ENCODE measurements at regions not wholly inside any gene's neighbourhood (a gene's known extent, or its start where the extent isn't known, plus 50 kb on each side); places are given as distances from the start of the nearest gene placed in this dataset.

GRCh38 chr11:134584001-134584561, 172.0 kb upstream of the B3GAT1 start:
- peak; percentile 70 for DNase-seq (ENCODE audit: low spot score)
- intact Hi-C loops (cut with DNase I) = no loop called here

DNA sequence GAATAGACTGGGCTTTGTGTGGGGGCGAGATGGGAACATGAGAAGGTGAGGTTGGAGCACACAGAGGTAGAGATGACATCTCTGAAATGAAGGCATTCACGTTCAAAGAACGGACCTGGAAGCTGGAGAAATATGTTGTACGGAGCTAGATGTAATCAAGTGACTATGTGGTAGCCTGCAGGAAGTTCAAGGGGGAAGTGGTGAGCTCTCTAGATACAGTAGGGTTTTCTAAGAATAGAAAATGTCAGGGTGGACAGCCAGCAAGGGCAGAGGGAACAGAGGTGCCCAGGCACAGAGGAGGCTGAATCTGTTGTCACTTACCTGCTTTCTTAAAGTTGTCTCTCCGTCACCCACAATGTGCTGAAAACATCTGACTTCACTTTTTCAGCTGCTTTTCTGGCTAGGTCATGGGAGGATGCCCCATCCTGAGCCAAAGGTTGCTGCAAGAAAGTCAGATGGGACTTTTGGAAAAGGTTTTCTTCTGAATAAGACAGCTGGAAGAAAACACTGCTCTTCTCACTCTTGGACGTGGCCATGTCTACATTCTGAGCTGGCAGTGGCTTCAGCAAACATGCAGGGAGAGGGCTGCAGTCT, 171.5 kb upstream of the B3GAT1 start:
- DNase-seq (ENCODE audit: low spot score) = peak; percentile 36
- intact Hi-C loops (cut with DNase I) = no loop called here

DNA sequence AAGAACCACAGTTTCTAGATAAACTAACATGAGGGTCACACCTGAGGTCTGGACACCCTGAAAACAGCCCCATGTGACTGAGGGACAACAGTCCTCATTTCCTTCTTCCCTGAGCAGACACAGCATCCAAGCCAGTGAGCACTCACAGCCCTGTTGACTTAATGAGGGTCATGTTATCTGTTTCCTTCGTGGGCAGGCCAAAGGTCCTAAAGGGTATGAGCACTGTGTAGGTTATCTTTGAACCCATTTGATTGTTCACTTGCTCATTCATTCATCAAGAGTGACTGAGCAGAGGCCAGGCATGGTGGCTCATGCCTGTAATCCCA, 170.7 kb upstream of the B3GAT1 start:
- intact Hi-C loops (cut with DNase I) = no loop called here
- no peak for DNase-seq (ENCODE audit: low spot score)

DNA sequence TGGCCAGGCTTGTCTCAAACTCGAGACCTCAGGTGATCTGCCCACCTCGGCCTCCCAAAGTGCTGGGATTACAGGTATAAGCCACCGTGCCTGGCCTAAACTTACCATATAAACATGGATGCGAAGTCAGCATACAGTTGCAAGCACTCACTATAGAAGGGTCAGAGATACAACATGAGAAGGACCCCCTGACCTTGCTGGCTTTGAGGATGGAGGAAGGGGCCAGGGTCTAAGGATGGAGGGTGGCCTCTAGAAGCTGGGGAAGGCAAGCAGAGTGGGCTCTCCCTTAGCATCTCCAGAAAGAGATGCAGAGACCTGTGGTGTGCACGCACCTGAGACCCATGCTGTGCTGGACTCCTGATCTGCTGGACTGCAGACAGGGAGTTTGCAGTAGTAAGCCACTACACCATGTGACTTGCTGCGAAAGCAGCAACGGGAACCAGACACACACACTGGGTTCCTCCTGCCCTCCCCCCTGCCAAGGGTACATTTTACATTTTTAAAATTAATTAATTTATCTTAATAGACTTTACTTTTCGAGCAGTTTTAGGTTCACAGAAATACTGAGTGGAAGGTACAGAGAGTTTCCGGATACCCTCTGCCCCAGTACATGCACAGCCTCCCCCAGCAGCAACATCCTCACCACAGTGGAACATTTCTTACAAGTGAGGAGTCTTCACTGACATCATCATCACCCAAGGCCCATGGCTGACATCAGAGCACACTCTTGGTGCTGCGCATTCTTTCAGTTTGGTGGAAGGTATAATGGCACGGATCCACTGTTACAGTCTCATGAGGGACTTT, 170.1 kb upstream of the B3GAT1 start:
- intact Hi-C loops (cut with DNase I) = no loop called here
- DNase-seq (ENCODE audit: low spot score) = peak; percentile 53

DNA sequence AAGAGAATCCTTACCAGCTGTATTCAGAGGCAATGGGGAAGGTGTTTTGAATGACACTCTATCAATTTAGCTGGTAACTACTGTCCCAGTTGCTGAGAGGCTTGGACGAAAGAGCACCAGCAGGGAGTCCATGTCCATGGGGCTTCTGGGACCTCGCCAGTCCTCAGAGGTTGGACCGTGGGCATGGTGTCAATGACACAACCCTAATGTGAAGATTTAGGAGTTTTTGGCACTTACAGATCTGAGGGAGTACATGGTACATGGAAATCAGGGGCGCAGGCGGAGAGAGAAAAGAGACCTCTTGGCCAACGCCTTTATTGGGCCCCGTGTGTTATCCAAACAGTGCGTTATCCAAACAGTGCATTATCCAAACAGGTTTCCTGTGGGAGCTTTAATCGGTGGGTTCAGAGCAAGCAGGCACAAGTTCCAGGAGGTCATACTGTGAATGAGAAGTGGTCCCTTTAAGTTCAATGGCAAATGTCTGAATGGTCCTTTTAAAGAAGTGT, 169.1 kb upstream of the B3GAT1 start:
- peak; percentile 63 for DNase-seq (ENCODE audit: low spot score)
- intact Hi-C loops (cut with DNase I) = no loop called here

- intact Hi-C loops (cut with DNase I) = no loop called here
- peak; percentile 51 for DNase-seq (ENCODE audit: low spot score)
Measured at GRCh38 chr11:134580610-134580975, 168.6 kb upstream of the B3GAT1 start.

DNA sequence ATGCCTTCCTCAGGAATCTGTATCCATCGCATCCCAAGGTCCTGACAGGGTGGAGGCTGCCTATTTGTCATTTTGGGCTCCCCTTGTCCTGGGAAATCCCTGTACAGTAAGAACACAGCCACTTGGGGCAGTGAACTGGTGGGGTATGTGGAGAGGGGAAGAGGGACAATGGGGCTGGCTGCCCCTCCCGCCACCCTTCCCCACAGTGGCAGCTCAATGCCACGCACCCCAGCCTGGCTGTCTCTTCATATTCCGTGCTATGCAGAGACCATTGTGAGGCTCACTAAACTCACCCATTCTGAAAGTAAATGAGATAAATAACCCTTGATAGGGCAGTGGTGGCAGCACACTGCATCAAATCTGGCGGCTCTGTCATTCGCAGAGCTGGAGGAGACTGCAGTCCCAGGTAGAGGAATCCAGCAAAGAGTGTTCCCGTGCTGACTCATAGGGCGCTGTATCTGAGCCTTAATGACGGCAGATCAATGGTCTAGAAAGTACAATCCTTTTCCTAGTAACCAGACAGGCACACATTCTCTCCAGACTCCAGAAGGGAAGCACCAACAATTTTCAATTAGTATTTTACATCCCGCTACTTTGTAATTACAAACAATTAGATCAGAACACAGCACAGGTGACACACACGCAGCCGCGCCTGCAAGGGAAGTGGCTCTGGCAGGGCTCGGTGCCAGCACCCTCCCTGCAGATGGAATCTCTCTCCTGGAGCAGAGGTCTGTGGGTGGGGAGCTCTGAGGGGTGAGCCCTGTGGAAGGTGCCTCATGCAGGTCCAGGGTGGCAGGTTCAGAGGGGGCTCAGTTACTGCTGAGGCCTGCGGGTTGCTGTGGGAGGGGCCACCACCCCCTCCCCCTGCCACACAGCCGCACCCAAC, 167.9 kb upstream of the B3GAT1 start:
- intact Hi-C loops (cut with DNase I) = no loop called here
- DNase-seq (ENCODE audit: low spot score) = peak; percentile 55

DNA sequence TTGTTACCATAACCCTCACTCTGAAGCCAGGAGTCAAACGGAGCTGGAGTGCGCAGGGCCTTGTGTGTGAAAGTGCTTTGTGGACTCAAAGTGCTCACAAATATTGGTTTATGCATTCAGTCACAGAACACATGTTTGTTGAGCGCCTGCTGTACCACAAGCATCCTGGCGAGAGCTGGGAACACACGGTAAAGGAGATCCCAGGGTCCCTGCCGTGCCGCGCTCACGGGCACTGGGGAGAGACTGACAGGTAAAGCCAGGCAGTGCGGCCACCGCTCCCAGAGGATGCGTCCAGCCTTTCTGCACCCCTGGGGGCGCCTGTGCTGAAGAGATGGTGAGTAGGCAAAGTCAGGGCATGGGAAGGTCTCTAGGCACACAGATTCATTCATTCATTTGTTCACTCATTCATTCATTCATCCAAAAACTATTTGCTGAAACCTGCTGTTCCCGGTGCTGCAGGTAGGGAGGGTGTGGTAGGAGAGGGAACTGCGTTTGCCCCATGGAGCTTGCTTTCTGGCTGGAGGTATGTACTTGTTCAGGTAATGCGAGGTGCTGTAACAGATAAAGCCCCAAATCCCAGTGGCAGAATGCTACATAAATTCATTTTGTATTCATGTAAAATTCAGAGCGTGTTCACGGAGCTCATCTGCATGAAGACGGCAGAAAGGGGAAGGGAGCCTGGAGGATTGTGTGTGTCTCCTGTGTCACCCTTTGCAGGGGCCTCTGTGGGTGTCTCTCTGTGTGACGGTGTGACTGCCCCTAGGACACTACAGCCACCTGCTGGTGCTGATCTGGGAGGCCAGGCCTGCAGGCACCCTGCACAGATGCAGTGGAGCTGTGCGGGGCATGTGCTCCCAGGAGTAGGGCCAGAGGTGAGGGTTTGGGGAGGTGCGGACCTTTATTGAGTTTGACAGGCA, 167.0 kb upstream of the B3GAT1 start:
- peak; percentile 56 for DNase-seq (ENCODE audit: low spot score)

GRCh38 chr11:134577751-134578395, 165.8 kb upstream of the B3GAT1 start:
- intact Hi-C loops (cut with DNase I) = no loop called here
- DNase-seq (ENCODE audit: low spot score) = no peak

More for the DNA sequence above, 167.0 kb upstream of the B3GAT1 start:
- intact Hi-C loops (cut with DNase I) = no loop called here

DNA sequence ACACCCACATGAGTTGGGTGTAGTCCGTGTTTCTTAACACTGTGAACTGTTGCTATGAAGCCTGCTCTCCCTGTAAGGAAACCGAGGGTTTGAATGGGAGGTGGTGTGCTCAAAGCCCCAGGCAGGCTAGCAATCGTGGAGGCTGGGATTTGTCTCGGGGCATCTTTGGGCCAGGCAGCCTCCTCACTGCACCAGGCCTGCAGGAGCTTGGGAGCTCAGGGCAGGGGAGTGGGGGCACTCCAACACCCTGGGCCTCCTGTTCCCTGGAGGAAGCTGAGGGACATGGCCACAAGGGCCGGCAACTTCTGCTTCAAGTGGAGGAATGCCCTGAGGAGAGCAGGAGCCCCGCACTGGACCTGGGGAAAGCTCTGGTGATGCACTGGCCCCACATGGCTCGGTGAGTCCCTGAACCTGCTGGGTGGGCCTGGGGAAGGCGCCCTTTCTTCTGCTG, 164.7 kb upstream of the B3GAT1 start:
- peak; percentile 70 for DNase-seq (ENCODE audit: low spot score)
- intact Hi-C loops (cut with DNase I) = no loop called here

GRCh38 chr11:134576286-134576685, 164.2 kb upstream of the B3GAT1 start:
- no peak for DNase-seq (ENCODE audit: low spot score)
- intact Hi-C loops (cut with DNase I) = no loop called here

GRCh38 chr11:134575504-134576230, 163.6 kb upstream of the B3GAT1 start:
- intact Hi-C loops (cut with DNase I) = no loop called here
- DNase-seq (ENCODE audit: low spot score) = no peak

GRCh38 chr11:134574947-134575346, 162.9 kb upstream of the B3GAT1 start:
- no peak for DNase-seq (ENCODE audit: low spot score)
- intact Hi-C loops (cut with DNase I) = no loop called here

DNA sequence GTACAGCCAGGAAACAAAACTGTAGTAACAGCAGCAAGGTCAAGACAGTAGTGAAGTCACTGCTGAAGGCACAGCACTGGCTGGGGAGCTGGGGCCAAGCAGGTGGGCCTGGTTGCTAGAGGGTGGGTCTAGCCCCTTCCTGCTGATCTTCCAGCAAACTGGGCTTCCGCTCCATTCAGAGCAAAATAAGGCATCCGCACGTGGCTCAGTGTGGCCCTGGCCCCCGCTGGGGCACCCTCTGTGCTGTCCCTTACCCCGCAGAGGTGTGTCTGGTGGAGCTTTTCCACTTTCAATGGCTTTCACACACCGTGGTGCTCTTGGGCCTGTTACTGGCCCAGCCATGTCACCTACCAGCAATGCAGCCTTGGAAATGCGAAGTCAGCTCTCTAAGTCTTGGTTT, 162.4 kb upstream of the B3GAT1 start:
- DNase-seq (ENCODE audit: low spot score) = peak; percentile 54
- intact Hi-C loops (cut with DNase I) = no loop called here

GRCh38 chr11:134573857-134574256, 161.8 kb upstream of the B3GAT1 start:
- peak; percentile 72 for DNase-seq (ENCODE audit: low spot score)
- intact Hi-C loops (cut with DNase I) = no loop called here

GRCh38 chr11:134572741-134573675, 161.0 kb upstream of the B3GAT1 start:
- DNase-seq (ENCODE audit: low spot score) = peak; percentile 63
- intact Hi-C loops (cut with DNase I) = no loop called here

GRCh38 chr11:134571301-134571700, 159.3 kb upstream of the B3GAT1 start:
- peak; percentile 63 for DNase-seq (ENCODE audit: low spot score)
- intact Hi-C loops (cut with DNase I) = no loop called here

All from cardiac septum (tissue), 1 donor.